Calu3 (cell line): ENCODE measurements at regions not wholly inside any gene's neighbourhood (a gene's known extent, or its start where the extent isn't known, plus 50 kb on each side); places are given as distances from the start of the nearest gene placed in this dataset.

Experiments
- BruUV-seq: library from RNA; stranded (reverse); fragments of 400-500 nt; replicated peaks from 2 replicates; lab custom pipeline; 2021; lab: Mats Ljungman, UMichigan
- CTCF ChIA-PET: fragments of 300-600 bp; sonication (Branson Sonifier 250); formaldehyde crosslinking; loops from one replicate; lab custom pipeline; 2022; ENCODE audit warnings: antibody characterized with exemption; lab: Charles Lee
- DNase-seq: peaks from one replicate; pipeline ENCODE4 v3.0.0; 2022
- H3K27ac Mint-ChIP-seq: one replicate; pipeline ENCODE4 v1.8.0; 2022; ENCODE audit warnings: mixed read lengths; ENCODE audit not compliant: unreplicated experiment
- H3K27me3 Mint-ChIP-seq: one replicate; pipeline ENCODE4 v1.8.0; 2022; ENCODE audit warnings: mixed read lengths; ENCODE audit not compliant: unreplicated experiment
- H3K36me3 Mint-ChIP-seq: one replicate; pipeline ENCODE4 v1.8.0; 2022; ENCODE audit warnings: mild to moderate bottlenecking, moderate library complexity, mixed read lengths; ENCODE audit not compliant: insufficient read depth, unreplicated experiment
- H3K4me1 Mint-ChIP-seq: one replicate; pipeline ENCODE4 v1.8.0; 2022; ENCODE audit warnings: mild to moderate bottlenecking, low read depth, mixed read lengths; ENCODE audit not compliant: unreplicated experiment
- H3K4me3 Mint-ChIP-seq: one replicate; pipeline ENCODE4 v1.8.0; 2022; ENCODE audit warnings: mild to moderate bottlenecking, low read depth, moderate library complexity, mixed read lengths; ENCODE audit not compliant: unreplicated experiment
- H3K9me3 Mint-ChIP-seq: one replicate; pipeline ENCODE4 v1.8.0; 2022; ENCODE audit warnings: low read depth, mixed read lengths; ENCODE audit not compliant: unreplicated experiment
- intact Hi-C: fragments of 100-400 bp; cut with micrococcal nuclease; formaldehyde crosslinking; loops from one replicate; pipeline ENCODE4 v1.10.0; 2022; ENCODE audit not compliant: unreplicated experiment
- TF ChIP-seq, protein P1 (sequence below): fragments of 200-600 bp; IDR thresholded peaks from one replicate; pipeline ENCODE4 v1.8.0; 2022; ENCODE audit warnings: antibody characterized with exemption; ENCODE audit not compliant: unreplicated experiment

DNA sequence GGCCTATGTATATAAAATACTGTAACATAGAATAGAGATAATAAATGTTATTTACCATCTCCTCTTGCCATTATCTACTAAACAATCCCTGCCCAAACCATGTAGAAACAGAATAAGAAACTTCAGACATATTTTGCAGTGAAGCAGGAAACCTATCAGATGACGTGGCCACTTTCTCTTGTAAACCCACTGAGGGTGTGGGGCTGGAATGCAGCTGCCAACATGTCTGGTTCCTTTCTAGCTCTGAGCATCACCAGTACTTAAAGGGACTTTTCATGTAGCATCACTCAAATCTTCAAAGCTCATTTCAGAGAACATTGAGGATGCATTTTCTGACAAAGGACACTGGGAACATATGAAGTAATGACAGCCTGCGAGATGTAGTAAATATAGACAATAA is 251.8 kb downstream of the LPIN1 start:
- Mint-ChIP-seq H3K27ac (no peak overlapping the region), H3K9me3 (no peaks in the 10 kb centered on the region), H3K4me3 (no peak overlapping the region), H3K4me1 (no peaks in the 10 kb centered on the region), H3K36me3 (no peaks in the 10 kb centered on the region), H3K27me3 (peaks cover 51% of the 10 kb centered on the region)
- no peak for DNase-seq
- intact Hi-C loops: no loop called here
- no TSS peak for BruUV-seq
- CTCF ChIA-PET: no interaction called here
- TF ChIP-seq, protein P1, sequence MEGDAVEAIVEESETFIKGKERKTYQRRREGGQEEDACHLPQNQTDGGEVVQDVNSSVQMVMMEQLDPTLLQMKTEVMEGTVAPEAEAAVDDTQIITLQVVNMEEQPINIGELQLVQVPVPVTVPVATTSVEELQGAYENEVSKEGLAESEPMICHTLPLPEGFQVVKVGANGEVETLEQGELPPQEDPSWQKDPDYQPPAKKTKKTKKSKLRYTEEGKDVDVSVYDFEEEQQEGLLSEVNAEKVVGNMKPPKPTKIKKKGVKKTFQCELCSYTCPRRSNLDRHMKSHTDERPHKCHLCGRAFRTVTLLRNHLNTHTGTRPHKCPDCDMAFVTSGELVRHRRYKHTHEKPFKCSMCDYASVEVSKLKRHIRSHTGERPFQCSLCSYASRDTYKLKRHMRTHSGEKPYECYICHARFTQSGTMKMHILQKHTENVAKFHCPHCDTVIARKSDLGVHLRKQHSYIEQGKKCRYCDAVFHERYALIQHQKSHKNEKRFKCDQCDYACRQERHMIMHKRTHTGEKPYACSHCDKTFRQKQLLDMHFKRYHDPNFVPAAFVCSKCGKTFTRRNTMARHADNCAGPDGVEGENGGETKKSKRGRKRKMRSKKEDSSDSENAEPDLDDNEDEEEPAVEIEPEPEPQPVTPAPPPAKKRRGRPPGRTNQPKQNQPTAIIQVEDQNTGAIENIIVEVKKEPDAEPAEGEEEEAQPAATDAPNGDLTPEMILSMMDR: no peak

DNA sequence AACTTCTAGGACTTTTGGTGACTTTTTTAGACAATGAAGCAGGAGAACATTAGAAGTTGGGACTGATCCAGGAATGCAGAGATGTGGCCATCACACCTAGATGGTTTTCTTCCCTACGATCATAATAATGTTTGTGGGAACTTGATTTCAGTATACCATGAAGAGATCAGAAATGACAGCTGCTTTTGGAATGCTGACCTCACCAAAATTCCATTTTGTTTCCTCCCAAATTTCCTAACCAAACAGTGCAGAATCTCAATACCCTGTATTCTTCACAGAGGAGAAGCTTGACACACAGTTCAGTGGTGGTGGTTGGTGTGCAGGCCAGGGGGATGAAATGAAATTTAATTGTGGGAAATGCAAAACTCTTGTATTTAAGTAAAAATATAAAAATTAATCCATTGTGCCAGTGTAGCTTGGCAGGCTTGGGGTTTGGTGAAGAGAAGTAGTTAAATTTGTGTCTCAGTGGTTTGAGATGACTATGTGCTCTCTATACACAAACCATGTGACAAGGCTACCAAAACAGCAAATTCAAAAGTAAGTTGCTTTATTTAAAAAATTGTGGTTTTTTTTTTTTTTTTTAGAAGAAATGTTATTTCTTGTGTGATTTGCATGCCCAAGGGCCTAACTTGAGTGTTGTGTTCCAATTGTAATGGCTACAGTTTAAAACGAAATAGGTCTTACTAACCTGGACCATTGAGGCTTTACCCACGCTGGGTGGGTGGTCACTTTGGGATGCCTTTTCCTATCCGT is 252.4 kb downstream of the LPIN1 start:
- Mint-ChIP-seq H3K27ac (no peak overlapping the region), H3K9me3 (no peaks in the 10 kb centered on the region), H3K36me3 (no peaks in the 10 kb centered on the region), H3K4me3 (no peak overlapping the region), H3K27me3 (peaks cover 45% of the 10 kb centered on the region), H3K4me1 (no peaks in the 10 kb centered on the region)
- no TSS peak for BruUV-seq
- TF ChIP-seq, protein P1: no peak
- CTCF ChIA-PET: no interaction called here
- intact Hi-C loops: no loop called here
- DNase-seq: no peak

DNA sequence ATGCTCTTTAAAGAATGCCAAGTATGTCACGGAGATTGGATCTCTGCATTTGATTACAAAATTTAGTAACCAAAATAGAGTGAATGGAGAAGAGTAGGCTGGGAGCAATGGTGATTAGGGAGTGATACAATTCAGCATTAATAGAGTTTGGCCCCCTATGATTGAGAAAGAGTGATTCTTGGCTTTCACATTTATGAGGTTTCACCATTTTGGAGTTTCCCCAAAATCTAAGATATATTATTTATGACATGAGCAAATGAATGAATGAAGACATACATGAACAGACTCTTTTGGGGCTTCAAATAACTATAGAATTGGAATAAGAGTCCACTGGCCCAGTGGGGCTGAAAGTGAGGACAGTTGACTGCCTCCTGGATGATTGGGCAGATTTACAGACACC is 255.2 kb downstream of the LPIN1 start:
- Mint-ChIP-seq H3K4me1 (peaks cover 10% of the 10 kb centered on the region), H3K36me3 (no peaks in the 10 kb centered on the region), H3K4me3 (no peak overlapping the region), H3K27me3 (peaks cover 39% of the 10 kb centered on the region), H3K9me3 (no peaks in the 10 kb centered on the region), H3K27ac (no peak overlapping the region)
- TF ChIP-seq, protein P1: no peak
- CTCF ChIA-PET: no interaction called here
- intact Hi-C loops: no loop called here
- no TSS peak for BruUV-seq
- DNase-seq: no peak

DNA sequence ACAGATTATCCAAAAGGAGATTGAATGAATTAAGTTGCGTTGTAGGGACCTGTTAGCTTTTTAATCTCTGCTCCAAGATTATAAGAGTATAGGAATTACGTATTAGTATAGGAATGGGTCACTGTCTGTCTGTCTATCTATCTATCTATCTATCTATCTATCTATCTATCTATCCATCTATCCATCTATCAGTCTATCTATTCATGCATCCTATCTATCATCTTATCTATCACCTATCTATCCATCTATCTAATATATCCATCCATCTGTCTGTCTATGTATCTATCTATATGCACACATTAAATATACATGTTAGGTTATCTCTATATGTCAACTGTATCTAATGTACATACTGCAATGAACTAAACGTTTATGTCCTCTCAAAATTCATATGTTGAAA is 255.8 kb downstream of the LPIN1 start:
- peaks cover 39% of the 10 kb centered on the region for H3K27me3 Mint-ChIP-seq
- intact Hi-C loops: no loop called here
- CTCF ChIA-PET: no interaction called here
- no TSS peak for BruUV-seq
- TF ChIP-seq, protein P1: no peak
- DNase-seq: no peak
- no peaks in the 10 kb centered on the region for H3K36me3 Mint-ChIP-seq
- H3K4me1 Mint-ChIP-seq: peaks cover 16% of the 10 kb centered on the region
- H3K4me3 Mint-ChIP-seq: no peak overlapping the region
- H3K27ac Mint-ChIP-seq: no peak overlapping the region
- no peaks in the 10 kb centered on the region for H3K9me3 Mint-ChIP-seq
